ENCODE measurements at regions not wholly inside any gene's neighbourhood (a gene's known extent, or its start where the extent isn't known, plus 50 kb on each side); places are given as distances from the start of the nearest gene placed in this dataset.

GRCh38 chr14:76708028-76708427, 53.2 kb upstream of the VASH1 start:
- no peaks in the 10 kb centered on the region for H3K36me3 ChIP-seq (ENCODE audit: control insufficient read depth in 2 of 2, insufficient read depth in 2 of 2, low read length in 2 of 2)
- H3K4me1 ChIP-seq (ENCODE audit: control insufficient read depth in 2 of 2, insufficient read depth in 2 of 2, low read length in 2 of 2) = no peaks in the 10 kb centered on the region
- H3K27ac ChIP-seq (ENCODE audit: low read depth in 2 of 2, low read length in 2 of 2) = no peak overlapping the region
- no peaks in the 10 kb centered on the region for H3K27me3 ChIP-seq (ENCODE audit: control insufficient read depth in 2 of 2, insufficient read depth in 2 of 2, low read length in 2 of 2)
- no peak overlapping the region for H3K4me3 ChIP-seq (ENCODE audit: low read length in 2 of 2)
- H3K9me3 ChIP-seq (ENCODE audit: control insufficient read depth in 2 of 2, low read length in 2 of 2) = no peaks in the 10 kb centered on the region
- no peak overlapping the region for H3K9ac ChIP-seq (ENCODE audit: low read depth in 1 of 2, low read length in 2 of 2)

DNA sequence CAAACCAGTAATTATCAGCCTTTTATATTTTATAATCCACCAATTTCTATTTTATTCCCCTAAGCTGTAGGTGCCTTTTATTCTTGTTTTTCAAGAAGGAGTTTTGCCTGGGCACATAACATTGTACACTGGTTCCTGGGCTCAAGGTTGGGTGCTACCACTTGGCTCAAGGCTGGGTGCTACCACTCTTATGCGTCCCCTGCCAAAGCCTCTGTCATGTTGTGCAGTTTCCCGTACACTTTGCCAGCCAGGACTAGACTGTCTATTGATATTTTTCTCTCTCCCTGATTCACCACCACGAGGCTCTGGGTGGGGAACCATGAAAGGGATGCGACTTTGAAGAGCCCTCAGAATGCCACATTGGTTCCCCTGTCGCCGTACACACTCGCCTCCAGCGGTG, 52.5 kb upstream of the VASH1 start:
- no peak overlapping the region for H3K4me3 ChIP-seq (ENCODE audit: low read length in 2 of 2)
- H3K27me3 ChIP-seq (ENCODE audit: control insufficient read depth in 2 of 2, insufficient read depth in 2 of 2, low read length in 2 of 2) = no peaks in the 10 kb centered on the region
- H3K4me1 ChIP-seq (ENCODE audit: control insufficient read depth in 2 of 2, insufficient read depth in 2 of 2, low read length in 2 of 2) = no peaks in the 10 kb centered on the region
- H3K9me3 ChIP-seq (ENCODE audit: control insufficient read depth in 2 of 2, low read length in 2 of 2) = no peaks in the 10 kb centered on the region
- H3K36me3 ChIP-seq (ENCODE audit: control insufficient read depth in 2 of 2, insufficient read depth in 2 of 2, low read length in 2 of 2) = no peaks in the 10 kb centered on the region
- no peak overlapping the region for H3K27ac ChIP-seq (ENCODE audit: low read depth in 2 of 2, low read length in 2 of 2)
- H3K9ac ChIP-seq (ENCODE audit: low read depth in 1 of 2, low read length in 2 of 2) = no peak overlapping the region

- H3K9ac ChIP-seq (ENCODE audit: low read depth in 1 of 2, low read length in 2 of 2) = no peak overlapping the region
- no peaks in the 10 kb centered on the region for H3K27me3 ChIP-seq (ENCODE audit: control insufficient read depth in 2 of 2, insufficient read depth in 2 of 2, low read length in 2 of 2)
- H3K36me3 ChIP-seq (ENCODE audit: control insufficient read depth in 2 of 2, insufficient read depth in 2 of 2, low read length in 2 of 2) = no peaks in the 10 kb centered on the region
- H3K27ac ChIP-seq (ENCODE audit: low read depth in 2 of 2, low read length in 2 of 2) = no peak overlapping the region
- no peaks in the 10 kb centered on the region for H3K9me3 ChIP-seq (ENCODE audit: control insufficient read depth in 2 of 2, low read length in 2 of 2)
- no peaks in the 10 kb centered on the region for H3K4me1 ChIP-seq (ENCODE audit: control insufficient read depth in 2 of 2, insufficient read depth in 2 of 2, low read length in 2 of 2)
- H3K4me3 ChIP-seq (ENCODE audit: low read length in 2 of 2) = no peak overlapping the region
These were observed 50.9 kb upstream of the VASH1 start for GRCh38 chr14:76710056-76711010.

All from mucosa of rectum (tissue), 2 donors.